ENCODE measurements at regions not wholly inside any gene's neighbourhood (a gene's known extent, or its start where the extent isn't known, plus 50 kb on each side); places are given as distances from the start of the nearest gene placed in this dataset.

GRCh38 chr12:114820796-114821195, 136.8 kb upstream of the TBX3 start:
- H3K9me3 ChIP-seq: no peaks in the 10 kb centered on the region
- H3K27ac ChIP-seq: no peak overlapping the region
- no peaks in the 10 kb centered on the region for H3K36me3 ChIP-seq
- no peak overlapping the region for H3K4me3 ChIP-seq
- DNase-seq (ENCODE audit: low spot score) (no peak), ATAC-seq (ENCODE audit: insufficient number of reproducible peaks, low FRiP score, low read depth) (no peak)
- H3K27me3 ChIP-seq (replicated peaks; ENCODE audit: insufficient read depth): no peaks in the 10 kb centered on the region
- no peaks in the 10 kb centered on the region for H3K4me1 ChIP-seq (ENCODE audit: control insufficient read depth in 1 of 2, low read depth in 2 of 2)
- no peak for TF ChIP-seq CTCF (IDR thresholded peaks at IDR 0.05)

- Histone ChIP-seq H3K9me3 (no peaks in the 10 kb centered on the region), H3K4me1 (ENCODE audit: control insufficient read depth in 1 of 2, low read depth in 2 of 2) (no peaks in the 10 kb centered on the region), H3K4me3 (no peak overlapping the region), H3K36me3 (no peaks in the 10 kb centered on the region), H3K27ac (no peak overlapping the region), H3K27me3 (replicated peaks; ENCODE audit: insufficient read depth) (no peaks in the 10 kb centered on the region)
- TF ChIP-seq CTCF (IDR thresholded peaks at IDR 0.05): no peak
- no peak for DNase-seq (ENCODE audit: low spot score)
- ATAC-seq (ENCODE audit: insufficient number of reproducible peaks, low FRiP score, low read depth): no peak
These were observed 133.8 kb upstream of the TBX3 start for GRCh38 chr12:114817571-114818425.

- Histone ChIP-seq H3K4me1 (ENCODE audit: control insufficient read depth in 1 of 2, low read depth in 2 of 2) (no peaks in the 10 kb centered on the region), H3K36me3 (no peaks in the 10 kb centered on the region), H3K27me3 (replicated peaks; ENCODE audit: insufficient read depth) (no peaks in the 10 kb centered on the region), H3K4me3 (no peak overlapping the region), H3K9me3 (no peaks in the 10 kb centered on the region), H3K27ac (no peak overlapping the region)
- ATAC-seq (ENCODE audit: insufficient number of reproducible peaks, low FRiP score, low read depth) (no peak), DNase-seq (ENCODE audit: low spot score) (no peak)
- TF ChIP-seq CTCF (IDR thresholded peaks at IDR 0.05): no peak
These were observed 131.2 kb upstream of the TBX3 start for GRCh38 chr12:114815026-114815795.

- no peak overlapping the region for H3K4me3 ChIP-seq
- H3K27me3 ChIP-seq (replicated peaks; ENCODE audit: insufficient read depth): no peaks in the 10 kb centered on the region
- no peaks in the 10 kb centered on the region for H3K9me3 ChIP-seq
- DNase-seq (ENCODE audit: low spot score) (no peak), ATAC-seq (ENCODE audit: insufficient number of reproducible peaks, low FRiP score, low read depth) (no peak)
- no peak for TF ChIP-seq CTCF (IDR thresholded peaks at IDR 0.05)
- no peak overlapping the region for H3K27ac ChIP-seq
- no peaks in the 10 kb centered on the region for H3K36me3 ChIP-seq
- H3K4me1 ChIP-seq (ENCODE audit: control insufficient read depth in 1 of 2, low read depth in 2 of 2): no peaks in the 10 kb centered on the region
These were observed 129.1 kb upstream of the TBX3 start for GRCh38 chr12:114812858-114813761.

Data from thoracic aorta (tissue), 2 donors.